Stomach smooth muscle (tissue), 2 donors: ENCODE measurements at regions not wholly inside any gene's neighbourhood (a gene's known extent, or its start where the extent isn't known, plus 50 kb on each side); places are given as distances from the start of the nearest gene placed in this dataset.

Source experiments
- H3K27ac ChIP-seq: one replicate; pipeline ENCODE4 v1.7.0; 2013; ENCODE audit warnings: mild to moderate bottlenecking, low read length, inconsistent platforms
- H3K27me3 ChIP-seq, 2 donors: one replicate each; pipeline ENCODE4 v1.7.0; 2013; ENCODE audit warnings: low read length in 2 of 2; ENCODE audit not compliant: insufficient read depth in 2 of 2, control insufficient read depth in 1 of 2
- H3K36me3 ChIP-seq, 2 donors: one replicate each; pipeline ENCODE4 v1.7.0; 2013; ENCODE audit warnings: low read length in 2 of 2; ENCODE audit not compliant: control insufficient read depth in 2 of 2, insufficient read depth in 2 of 2
- H3K4me1 ChIP-seq: one replicate; pipeline ENCODE4 v1.7.0; 2013; ENCODE audit warnings: low read length; ENCODE audit not compliant: control insufficient read depth, insufficient read depth
- H3K4me3 ChIP-seq, 2 donors: one replicate each; pipeline ENCODE4 v1.7.0; 2013; ENCODE audit warnings: low read length in 2 of 2
- H3K9ac ChIP-seq, 2 donors: one replicate each; pipeline ENCODE4 v1.7.0; 2013; ENCODE audit warnings: low read length in 2 of 2, mild to moderate bottlenecking in 1 of 2
- H3K9me3 ChIP-seq, 2 donors: one replicate each; pipeline ENCODE4 v1.7.0; 2013; ENCODE audit warnings: low read length in 2 of 2; ENCODE audit not compliant: control insufficient read depth in 2 of 2
- donor health status: healthy.
- donor health status: Pancreatic carcinoma.

GRCh38 chr3:79878708-79879107 lies 110.9 kb upstream of the ROBO1 start:
- no peak overlapping the region for H3K27ac ChIP-seq
- peaks cover 0 to 5% of the 10 kb centered on the region in 2 donors for H3K9me3 ChIP-seq
- H3K36me3 ChIP-seq: no peaks in the 10 kb centered on the region
- H3K4me3 ChIP-seq: no peak overlapping the region
- H3K4me1 ChIP-seq: no peaks in the 10 kb centered on the region
- H3K9ac ChIP-seq: no peak overlapping the region
- no peaks in the 10 kb centered on the region for H3K27me3 ChIP-seq

- Histone ChIP-seq H3K4me3 (no peak overlapping the region), H3K27me3 (no peaks in the 10 kb centered on the region), H3K9me3 (peaks cover 0 to 5% of the 10 kb centered on the region in 2 donors), H3K36me3 (no peaks in the 10 kb centered on the region), H3K9ac (no peak overlapping the region), H3K4me1 (no peaks in the 10 kb centered on the region), H3K27ac (no peak overlapping the region)
Observed at GRCh38 chr3:79874646-79875045, 106.8 kb upstream of the ROBO1 start.

- H3K9ac ChIP-seq: no peak overlapping the region
- H3K4me1 ChIP-seq: no peaks in the 10 kb centered on the region
- H3K27ac ChIP-seq: no peak overlapping the region
- H3K4me3 ChIP-seq: no peak overlapping the region
- no peaks in the 10 kb centered on the region for H3K36me3 ChIP-seq
- H3K27me3 ChIP-seq: no peaks in the 10 kb centered on the region
- H3K9me3 ChIP-seq: no peaks in the 10 kb centered on the region
Observed at GRCh38 chr3:79872483-79872882, 104.7 kb upstream of the ROBO1 start.

GRCh38 chr3:79871656-79872055 lies 103.9 kb upstream of the ROBO1 start:
- no peaks in the 10 kb centered on the region for H3K27me3 ChIP-seq
- H3K9ac ChIP-seq: no peak overlapping the region
- no peaks in the 10 kb centered on the region for H3K36me3 ChIP-seq
- H3K9me3 ChIP-seq: no peaks in the 10 kb centered on the region
- no peak overlapping the region for H3K27ac ChIP-seq
- H3K4me1 ChIP-seq: no peaks in the 10 kb centered on the region
- H3K4me3 ChIP-seq: no peak overlapping the region

GRCh38 chr3:79870313-79870620 lies 102.5 kb upstream of the ROBO1 start:
- Histone ChIP-seq H3K27me3 (no peaks in the 10 kb centered on the region), H3K36me3 (no peaks in the 10 kb centered on the region), H3K9ac (no peak overlapping the region), H3K27ac (no peak overlapping the region), H3K9me3 (no peaks in the 10 kb centered on the region), H3K4me3 (no peak overlapping the region), H3K4me1 (no peaks in the 10 kb centered on the region)

GRCh38 chr3:79869461-79870312 lies 101.9 kb upstream of the ROBO1 start:
- no peak overlapping the region for H3K27ac ChIP-seq
- H3K9ac ChIP-seq: no peak overlapping the region
- no peak overlapping the region for H3K4me3 ChIP-seq
- H3K27me3 ChIP-seq: no peaks in the 10 kb centered on the region
- no peaks in the 10 kb centered on the region for H3K4me1 ChIP-seq
- H3K9me3 ChIP-seq: no peaks in the 10 kb centered on the region
- H3K36me3 ChIP-seq: no peaks in the 10 kb centered on the region

GRCh38 chr3:79866162-79866561 lies 98.4 kb upstream of the ROBO1 start:
- Histone ChIP-seq H3K4me1 (no peaks in the 10 kb centered on the region), H3K9ac (no peak overlapping the region), H3K9me3 (no peaks in the 10 kb centered on the region), H3K36me3 (no peaks in the 10 kb centered on the region), H3K4me3 (no peak overlapping the region), H3K27ac (no peak overlapping the region), H3K27me3 (no peaks in the 10 kb centered on the region)

- H3K36me3 ChIP-seq: no peaks in the 10 kb centered on the region
- H3K4me3 ChIP-seq: no peak overlapping the region
- no peaks in the 10 kb centered on the region for H3K9me3 ChIP-seq
- H3K9ac ChIP-seq: no peak overlapping the region
- H3K4me1 ChIP-seq: no peaks in the 10 kb centered on the region
- no peaks in the 10 kb centered on the region for H3K27me3 ChIP-seq
- H3K27ac ChIP-seq: no peak overlapping the region
Observed at GRCh38 chr3:79864077-79864476, 96.3 kb upstream of the ROBO1 start.

- no peak overlapping the region for H3K4me3 ChIP-seq
- no peaks in the 10 kb centered on the region for H3K9me3 ChIP-seq
- H3K36me3 ChIP-seq: no peaks in the 10 kb centered on the region
- H3K27me3 ChIP-seq: no peaks in the 10 kb centered on the region
- H3K27ac ChIP-seq: no peak overlapping the region
- H3K4me1 ChIP-seq: no peaks in the 10 kb centered on the region
- no peak overlapping the region for H3K9ac ChIP-seq
Observed at GRCh38 chr3:79848876-79849275, 81.1 kb upstream of the ROBO1 start.

- Histone ChIP-seq H3K27ac (no peak overlapping the region), H3K4me1 (no peaks in the 10 kb centered on the region), H3K9ac (no peak overlapping the region), H3K9me3 (no peaks in the 10 kb centered on the region), H3K27me3 (no peaks in the 10 kb centered on the region), H3K36me3 (no peaks in the 10 kb centered on the region), H3K4me3 (no peak overlapping the region)
Observed at GRCh38 chr3:79847928-79848327, 80.1 kb upstream of the ROBO1 start.

- Histone ChIP-seq H3K36me3 (no peaks in the 10 kb centered on the region), H3K9ac (no peak overlapping the region), H3K9me3 (no peaks in the 10 kb centered on the region), H3K4me3 (no peak overlapping the region), H3K27me3 (no peaks in the 10 kb centered on the region), H3K4me1 (no peaks in the 10 kb centered on the region), H3K27ac (no peak overlapping the region)
Observed at GRCh38 chr3:79846148-79846933, 78.5 kb upstream of the ROBO1 start.
